ENCODE measurements at regions not wholly inside any gene's neighbourhood (a gene's known extent, or its start where the extent isn't known, plus 50 kb on each side); places are given as distances from the start of the nearest gene placed in this dataset.

GRCh38 chr3:87702600-87702999 is 356.2 kb downstream of the CGGBP1 start:
- no peak for TF ChIP-seq POLR2A (IDR thresholded peaks at IDR 0.05)
- TF ChIP-seq, protein P1, sequence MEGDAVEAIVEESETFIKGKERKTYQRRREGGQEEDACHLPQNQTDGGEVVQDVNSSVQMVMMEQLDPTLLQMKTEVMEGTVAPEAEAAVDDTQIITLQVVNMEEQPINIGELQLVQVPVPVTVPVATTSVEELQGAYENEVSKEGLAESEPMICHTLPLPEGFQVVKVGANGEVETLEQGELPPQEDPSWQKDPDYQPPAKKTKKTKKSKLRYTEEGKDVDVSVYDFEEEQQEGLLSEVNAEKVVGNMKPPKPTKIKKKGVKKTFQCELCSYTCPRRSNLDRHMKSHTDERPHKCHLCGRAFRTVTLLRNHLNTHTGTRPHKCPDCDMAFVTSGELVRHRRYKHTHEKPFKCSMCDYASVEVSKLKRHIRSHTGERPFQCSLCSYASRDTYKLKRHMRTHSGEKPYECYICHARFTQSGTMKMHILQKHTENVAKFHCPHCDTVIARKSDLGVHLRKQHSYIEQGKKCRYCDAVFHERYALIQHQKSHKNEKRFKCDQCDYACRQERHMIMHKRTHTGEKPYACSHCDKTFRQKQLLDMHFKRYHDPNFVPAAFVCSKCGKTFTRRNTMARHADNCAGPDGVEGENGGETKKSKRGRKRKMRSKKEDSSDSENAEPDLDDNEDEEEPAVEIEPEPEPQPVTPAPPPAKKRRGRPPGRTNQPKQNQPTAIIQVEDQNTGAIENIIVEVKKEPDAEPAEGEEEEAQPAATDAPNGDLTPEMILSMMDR (IDR thresholded peaks at IDR 0.05), result no peak
- no peak for TF ChIP-seq POLR2AphosphoS5 (IDR thresholded peaks at IDR 0.05)
- TF ChIP-seq EP300 (IDR thresholded peaks at IDR 0.05), result no peak
